GM12875 (cell line): ENCODE measurements at regions not wholly inside any gene's neighbourhood (a gene's known extent, or its start where the extent isn't known, plus 50 kb on each side); places are given as distances from the start of the nearest gene placed in this dataset.
"Not testable (repeated sequence)": the region's sequence is repeated elsewhere in the genome, so short reads cannot be mapped to it uniquely, and the experiment has no call there.

Experiments used
- H3K4me3 ChIP-seq: one replicate; pipeline ENCODE4 v1.5.1; 2011; ENCODE audit warnings: low read depth, low read length, control low read depth
- CTCF ChIP-seq: IDR thresholded peaks from 2 replicates; pipeline ENCODE4 v1.5.1; 2011; ENCODE audit warnings: low read depth, mild to moderate bottlenecking, control low read depth, inconsistent platforms, low read length, moderate library complexity, borderline replicate concordance; ENCODE audit not compliant: insufficient read depth

GRCh38 chr17:5758651-5759050, 174.3 kb upstream of the NLRP1 start:
- TF ChIP-seq CTCF = no peak

GRCh38 chr17:5759501-5759925, 175.2 kb upstream of the NLRP1 start:
- no peak overlapping the region for H3K4me3 ChIP-seq
- no peak for TF ChIP-seq CTCF

More at GRCh38 chr17:5758651-5759050, 174.3 kb upstream of the NLRP1 start:
- H3K4me3 ChIP-seq = no peak overlapping the region

- no peak for TF ChIP-seq CTCF
- no peak overlapping the region for H3K4me3 ChIP-seq
Measured at GRCh38 chr17:5762191-5762590, 177.9 kb upstream of the NLRP1 start.

DNA sequence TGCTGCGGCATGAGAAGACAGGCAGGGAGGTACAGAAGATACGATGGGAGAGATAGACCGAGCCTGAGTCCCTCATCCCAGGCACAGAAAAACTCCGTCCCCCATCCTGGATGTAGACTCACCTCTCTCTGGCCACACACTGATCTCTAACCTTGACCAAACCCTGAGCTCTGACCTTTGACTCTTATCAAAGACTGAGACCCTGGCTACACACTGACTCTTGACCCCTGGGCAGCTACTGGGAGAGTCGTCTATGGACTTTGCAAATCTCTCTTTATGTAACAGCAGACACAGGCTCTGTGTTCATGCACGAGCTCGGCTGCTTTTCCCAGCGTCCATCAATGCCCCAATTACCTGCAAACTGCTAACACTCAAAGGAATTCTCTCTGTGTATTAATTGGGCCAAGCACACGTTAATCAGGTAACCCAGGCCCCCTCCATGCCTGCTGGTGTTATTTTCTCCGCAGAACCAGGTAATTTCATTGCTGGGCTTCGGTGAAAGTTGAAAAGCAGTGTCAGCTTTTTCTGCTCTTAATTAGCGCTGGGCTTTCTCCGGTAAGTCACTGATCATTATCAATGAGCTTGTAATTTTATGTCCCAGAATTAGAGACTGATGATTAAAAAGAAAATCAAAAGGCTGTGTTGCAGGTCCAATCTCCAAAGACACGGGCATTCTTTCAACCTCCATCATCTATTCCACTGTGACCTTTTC, 179.4 kb upstream of the NLRP1 start:
- no peak overlapping the region for H3K4me3 ChIP-seq
- no peak for TF ChIP-seq CTCF

DNA sequence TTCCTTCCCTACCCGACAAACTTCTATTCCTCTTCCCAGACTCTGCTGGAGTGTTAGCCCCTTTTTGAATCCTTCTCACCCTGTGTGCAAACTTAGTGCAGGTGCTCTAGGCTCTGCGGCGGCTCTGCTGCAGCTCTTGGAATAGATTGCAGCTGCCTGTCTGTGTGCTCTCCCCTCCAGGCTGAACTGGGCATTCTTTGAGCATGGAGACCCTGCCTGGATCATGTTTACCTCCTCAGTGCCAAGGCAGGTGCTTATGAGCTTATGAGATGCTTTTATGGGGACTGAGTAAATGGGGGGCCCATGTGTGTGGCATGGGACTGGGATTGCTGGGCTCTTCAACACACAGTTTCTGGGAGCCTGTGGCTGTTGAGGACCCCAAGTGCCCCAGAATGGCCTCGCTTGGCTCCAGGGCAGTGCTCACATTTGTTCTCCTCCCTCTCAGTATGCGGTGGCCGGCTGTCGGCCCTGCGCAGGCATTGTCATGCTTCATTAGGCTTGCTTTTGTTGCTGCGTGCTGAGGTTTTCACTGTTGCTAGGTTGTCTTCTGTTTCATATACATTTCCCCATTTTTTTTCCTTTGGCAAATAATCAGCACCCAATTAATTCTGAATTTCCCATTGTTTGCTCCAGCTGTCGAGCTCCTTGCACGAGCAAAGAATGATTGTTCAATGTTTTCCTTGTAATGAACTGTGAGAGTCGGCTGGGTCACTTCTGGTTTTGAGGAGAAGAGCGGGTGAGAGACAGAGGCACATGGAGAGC, 185.5 kb upstream of the NLRP1 start:
- no peak overlapping the region for H3K4me3 ChIP-seq
- no peak for TF ChIP-seq CTCF

DNA sequence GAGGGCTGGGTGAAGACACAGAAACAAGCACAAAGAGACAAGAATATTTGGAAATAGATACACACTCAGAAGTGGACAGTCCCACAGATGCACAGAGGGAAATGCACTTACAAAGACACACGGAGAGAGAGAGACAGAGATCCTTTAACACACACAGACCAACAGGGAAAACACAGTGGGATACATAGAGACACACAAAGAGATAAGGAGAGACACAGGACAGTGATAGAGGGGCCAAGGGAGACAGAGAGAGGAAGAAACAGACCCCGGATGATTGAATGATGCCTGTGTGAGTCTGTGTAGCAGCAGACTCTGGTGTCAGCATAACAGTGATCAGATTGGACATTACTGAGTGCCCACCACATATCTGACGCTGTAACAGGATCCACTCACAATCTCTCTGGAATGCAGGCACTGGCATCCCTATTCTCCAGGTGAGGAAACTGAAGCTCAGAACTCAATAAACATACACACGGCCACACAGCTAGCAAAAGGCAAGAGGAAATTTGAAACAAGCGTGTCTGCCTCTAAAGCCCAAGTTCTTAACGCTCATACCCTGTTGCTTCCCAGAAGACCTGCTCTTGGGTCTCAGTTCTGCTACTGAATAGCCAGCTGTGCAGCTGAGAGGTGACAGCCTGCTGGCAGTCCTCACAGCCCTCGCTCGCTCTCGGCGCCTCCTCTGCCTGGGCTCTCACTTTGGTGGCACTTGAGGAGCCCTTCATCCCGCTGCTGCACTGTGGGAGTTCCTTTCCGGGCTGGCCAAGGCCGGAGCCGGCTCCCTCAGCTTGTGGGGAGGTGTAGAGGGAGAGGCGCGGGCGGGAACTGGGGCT, 186.3 kb upstream of the NLRP1 start:
- H3K4me3 ChIP-seq = no peak overlapping the region
- no peak for TF ChIP-seq CTCF

DNA sequence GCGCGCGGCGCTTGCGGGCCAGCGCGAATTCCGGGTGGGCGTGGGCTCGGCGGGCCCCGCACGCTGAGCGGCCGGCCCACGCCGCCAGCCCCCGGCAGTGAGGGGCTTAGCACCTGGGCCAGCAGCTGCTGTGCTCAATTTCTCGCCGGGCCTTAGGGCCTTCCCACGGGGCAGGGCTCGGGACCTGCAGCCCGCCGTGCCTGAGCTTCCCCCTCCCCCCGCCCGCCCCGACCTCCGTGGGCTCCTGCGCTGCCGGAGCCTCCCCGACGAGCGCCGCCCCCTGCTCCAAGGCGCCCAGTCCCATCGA, 186.9 kb upstream of the NLRP1 start:
- not testable (repeated sequence) for H3K4me3 ChIP-seq

DNA sequence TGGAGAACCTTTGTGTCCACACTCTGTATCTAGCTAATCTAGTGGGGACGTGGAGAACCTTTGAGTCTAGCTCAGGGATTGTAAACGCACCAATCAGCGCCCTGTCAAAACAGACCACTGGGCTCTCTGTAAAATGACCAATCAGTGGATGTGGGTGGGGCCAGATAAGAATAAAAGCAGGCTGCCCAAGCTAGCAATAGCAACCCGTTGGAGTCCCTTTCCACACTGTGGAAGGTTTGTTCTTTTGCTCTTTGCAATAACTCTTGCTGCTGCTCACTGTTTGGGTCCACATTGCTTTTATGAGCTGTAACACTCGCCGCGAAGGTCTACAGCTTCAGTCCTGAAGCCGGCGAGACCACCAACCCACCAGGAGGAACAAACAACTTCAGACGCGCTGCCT, 187.7 kb upstream of the NLRP1 start:
- not testable (repeated sequence) for H3K4me3 ChIP-seq
